IMR-90 (cell line): ENCODE measurements at regions not wholly inside any gene's neighbourhood (a gene's known extent, or its start where the extent isn't known, plus 50 kb on each side); places are given as distances from the start of the nearest gene placed in this dataset.

Source experiments
- ATAC-seq: fragments of 200-7000 bp; cut with Tn5 transposase; 2 replicates; pipeline ENCODE4 v1.9.1; 2020; ENCODE audit warnings: low read depth, mild to moderate bottlenecking, moderate library complexity
- BruUV-seq: library from RNA; stranded (reverse); fragments of 400-500 nt; replicated peaks from 2 replicates; lab custom pipeline; 2021; lab: Mats Ljungman, UMichigan
- CTCF ChIA-PET: fragments of 300-600 bp; formaldehyde crosslinking; extraction: SDS; loops from one replicate; lab custom pipeline; 2021; ENCODE audit warnings: antibody characterized with exemption; lab: Yijun Ruan, JAX
- POLR2A ChIA-PET: fragments of 300-600 bp; sonication (Branson Sonifier 250); formaldehyde crosslinking; loops from one replicate; lab custom pipeline; 2022; ENCODE audit warnings: antibody characterized with exemption; ENCODE audit not compliant: unreplicated experiment; lab: Charles Lee
- DNase-seq: peaks from one replicate; pipeline ENCODE4 v3.0.0; 2013
- H2AFZ ChIP-seq: replicated peaks from 2 replicates; pipeline ENCODE3; 2013; ENCODE audit warnings: low read length, mild to moderate bottlenecking; ENCODE audit not compliant: poor library complexity
- H2AK5ac ChIP-seq: 2 replicates; pipeline ENCODE4 v1.6.1; 2013; ENCODE audit warnings: low read depth, low read length, inconsistent platforms
- H2AK9ac ChIP-seq: replicated peaks from 2 replicates; pipeline ENCODE3; 2013; ENCODE audit warnings: mild to moderate bottlenecking, low read depth, low read length, moderate library complexity; ENCODE audit not compliant: poor library complexity
- H2BK120ac ChIP-seq: 2 replicates; pipeline ENCODE4 v1.6.1; 2013; ENCODE audit warnings: low read depth, low read length, inconsistent platforms
- H2BK15ac ChIP-seq: 3 replicates; pipeline ENCODE4 v1.6.1; 2013; ENCODE audit warnings: low read depth, low read length, inconsistent platforms
- H2BK20ac ChIP-seq: 2 replicates; pipeline ENCODE4 v1.6.1; 2013; ENCODE audit warnings: low read depth, mild to moderate bottlenecking, inconsistent platforms, low read length, moderate library complexity
- H2BK5ac ChIP-seq: 2 replicates; pipeline ENCODE4 v1.6.1; 2013; ENCODE audit warnings: mild to moderate bottlenecking, low read depth, low read length, inconsistent platforms; ENCODE audit not compliant: poor library complexity, severe bottlenecking
- H3K14ac ChIP-seq: replicated peaks from 2 replicates; pipeline ENCODE4 v1.6.1; 2013; ENCODE audit warnings: low read depth, low read length, inconsistent platforms
- H3K18ac ChIP-seq: 2 replicates; pipeline ENCODE4 v1.6.1; 2013; ENCODE audit warnings: low read depth, low read length, control low read depth
- H3K23ac ChIP-seq: 2 replicates; pipeline ENCODE4 v1.6.1; 2013; ENCODE audit warnings: low read depth, low read length, inconsistent platforms
- H3K27ac ChIP-seq: 2 replicates; pipeline ENCODE4 v1.5.1; 2013; ENCODE audit warnings: mild to moderate bottlenecking, control low read depth, low read length; ENCODE audit not compliant: insufficient read depth
- H3K27me3 ChIP-seq: 2 replicates; pipeline ENCODE4 v1.6.1; 2013; ENCODE audit warnings: low read length; ENCODE audit not compliant: control insufficient read depth, insufficient read depth
- H3K36me3 ChIP-seq: 2 replicates; pipeline ENCODE4 v1.6.1; 2013; ENCODE audit warnings: low read length, mixed read lengths; ENCODE audit not compliant: control insufficient read depth, insufficient read depth
- H3K4ac ChIP-seq: 2 replicates; pipeline ENCODE4 v1.6.1; 2013; ENCODE audit warnings: low read depth, low read length, inconsistent platforms
- H3K4me1 ChIP-seq: 2 replicates; pipeline ENCODE4 v1.6.1; 2013; ENCODE audit warnings: low read length, mixed read lengths; ENCODE audit not compliant: control insufficient read depth, insufficient read depth
- H3K4me2 ChIP-seq: 2 replicates; pipeline ENCODE4 v1.6.1; 2013; ENCODE audit warnings: low read depth, mild to moderate bottlenecking, control low read depth, low read length, moderate library complexity
- H3K4me3 ChIP-seq: 2 replicates; pipeline ENCODE4 v1.5.1; 2013; ENCODE audit warnings: low read depth, mild to moderate bottlenecking, control low read depth, low read length, moderate library complexity; ENCODE audit not compliant: insufficient read depth
- H3K56ac ChIP-seq: 2 replicates; pipeline ENCODE4 v1.6.1; 2013; ENCODE audit warnings: low read length, inconsistent platforms; ENCODE audit not compliant: insufficient read depth; ENCODE audit errors: extremely low read depth
- H3K79me1 ChIP-seq, 2 experiments: 2 replicates each; pipeline ENCODE4 v1.6.1; 2013; ENCODE audit warnings: low read length in 2 of 2, inconsistent platforms in 1 of 2, low read depth in 1 of 2
- H3K9ac ChIP-seq: 2 replicates; pipeline ENCODE4 v1.6.1; 2013; ENCODE audit warnings: low read depth, low read length, control low read depth
- H3K9me1 ChIP-seq: 2 replicates; pipeline ENCODE4 v1.6.1; 2013; ENCODE audit warnings: low read length, inconsistent platforms; ENCODE audit not compliant: insufficient read depth
- H3K9me3 ChIP-seq: 2 replicates; pipeline ENCODE4 v1.6.1; 2013; ENCODE audit warnings: low read length; ENCODE audit not compliant: control insufficient read depth, insufficient read depth
- H4K20me1 ChIP-seq: 2 replicates; pipeline ENCODE4 v1.6.1; 2013; ENCODE audit warnings: low read length, inconsistent platforms; ENCODE audit not compliant: insufficient read depth
- H4K5ac ChIP-seq: 2 replicates; pipeline ENCODE4 v1.6.1; 2013; ENCODE audit warnings: mild to moderate bottlenecking, low read depth, low read length, control low read depth
- H4K8ac ChIP-seq, 2 experiments: 2 replicates each; pipeline ENCODE4 v1.6.1; 2013; ENCODE audit warnings: low read depth in 2 of 2, low read length in 2 of 2, control low read depth in 1 of 2, inconsistent platforms in 1 of 2
- H4K91ac ChIP-seq: 2 replicates; pipeline ENCODE4 v1.6.1; 2013; ENCODE audit warnings: low read depth, low read length, inconsistent platforms; ENCODE audit not compliant: insufficient read depth
- FOS ChIP-seq: fragments of 150-350 bp; IDR thresholded peaks from 2 replicates; pipeline ENCODE4 v1.6.1; 2016; ENCODE audit warnings: low read depth, low read length
- MAFK ChIP-seq: IDR thresholded peaks from 2 replicates; pipeline ENCODE4 v1.6.1; 2012; ENCODE audit warnings: low read depth, low read length, improper control_type of control experiment
- NFE2L2 ChIP-seq: fragments of 150-350 bp; IDR thresholded peaks from 2 replicates; pipeline ENCODE4 v1.6.1; 2016; ENCODE audit warnings: low read depth, mild to moderate bottlenecking, low read length
- WGBS, 2 experiments: methylation state at CpG; one replicate each; pipeline versions ENCODE4 v1.1.5 to v1.1.7; 2013; ENCODE audit warnings: missing lambda C conversion rate in 2 of 2; ENCODE audit not compliant: insufficient read length in 1 of 2; ENCODE audit errors: extremely low coverage in 2 of 2; 5-methylcytosine and 5-hydroxymethylcytosine counted together
- dilution Hi-C: fragments of 300-500 bp; cut with HindIII; formaldehyde crosslinking; loops from one replicate; pipeline ENCODE4 v1.14.3; 2018; ENCODE audit warnings: low sequenced_read_pairs; ENCODE audit not compliant: unreplicated experiment
- in situ Hi-C: fragments of 300-500 bp; cut with MboI; formaldehyde crosslinking; loops from 3 replicates; pipeline ENCODE4 v1.14.3; 2019; ENCODE audit warnings: low sequenced_read_pairs, inconsistent platforms, mixed read lengths
- intact Hi-C: fragments of 100-400 bp; cut with micrococcal nuclease; formaldehyde crosslinking; loops from 2 replicates; pipeline ENCODE4 v1.10.0; 2022

DNA sequence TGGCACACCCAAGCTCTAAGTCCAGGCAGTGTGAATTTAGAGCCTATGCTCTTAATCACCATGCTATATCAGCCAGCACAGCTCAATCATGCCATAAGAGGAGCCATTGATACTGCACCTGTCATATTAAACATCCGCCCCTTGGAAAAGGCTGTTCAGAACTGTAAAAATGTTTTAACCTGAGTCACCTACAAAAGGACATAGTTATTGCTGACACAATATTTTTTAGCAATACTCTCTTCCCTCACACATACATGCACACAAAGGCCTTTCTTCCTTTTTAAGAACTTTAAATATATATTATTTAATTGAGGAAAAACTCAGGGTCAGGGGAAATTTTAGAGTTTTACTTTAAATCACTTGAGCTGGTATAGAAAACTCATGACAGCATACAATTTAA, 83.5 kb upstream of the ATXN7L3B start:
- no peak overlapping the region for H4K91ac ChIP-seq
- POLR2A ChIA-PET = no interaction called here
- CTCF ChIA-PET = no interaction called here
- no peaks in the 10 kb centered on the region for H3K9me3 ChIP-seq
- H3K4me2 ChIP-seq = no peak overlapping the region
- no peak overlapping the region for H2BK20ac ChIP-seq
- DNase-seq = no peak
- no peak overlapping the region for H3K18ac ChIP-seq
- no peak overlapping the region for H3K9ac ChIP-seq
- no peaks in the 10 kb centered on the region for H3K36me3 ChIP-seq
- intact Hi-C loops (no loop called here), in situ Hi-C loops (no loop called here), dilution Hi-C loops (no loop called here)
- no peak overlapping the region for H3K23ac ChIP-seq
- WGBS, 2 experiments = no CpG with 5 or more reads among the region's 1 CpG
- H3K79me1 ChIP-seq = no peaks in the 10 kb centered on the region
- H3K56ac ChIP-seq = no peak overlapping the region
- no peak overlapping the region for H3K14ac ChIP-seq
- no peak overlapping the region for H2AFZ ChIP-seq
- no peak overlapping the region for H2BK15ac ChIP-seq
- BruUV-seq = no TSS peak
- H3K27ac ChIP-seq = no peak overlapping the region
- no peak overlapping the region for H4K5ac ChIP-seq
- no peak overlapping the region for H3K4ac ChIP-seq
- no peaks in the 10 kb centered on the region for H3K9me1 ChIP-seq
- H2AK5ac ChIP-seq = no peak overlapping the region
- H2BK5ac ChIP-seq = no peak overlapping the region
- H3K4me3 ChIP-seq = no peak overlapping the region
- no peak for ATAC-seq
- no peaks in the 10 kb centered on the region for H4K20me1 ChIP-seq
- no peaks in the 10 kb centered on the region for H3K4me1 ChIP-seq
- H2BK120ac ChIP-seq = no peak overlapping the region
- no peak overlapping the region for H4K8ac ChIP-seq
- no peak overlapping the region for H2AK9ac ChIP-seq
- H3K27me3 ChIP-seq = no peaks in the 10 kb centered on the region
- peak; percentile 35; the same call in 1 of the 2 replicates for TF ChIP-seq MAFK
- no peak for TF ChIP-seq NFE2L2
- no peak for TF ChIP-seq FOS
